GM12878 (cell line): ENCODE measurements at regions not wholly inside any gene's neighbourhood (a gene's known extent, or its start where the extent isn't known, plus 50 kb on each side); places are given as distances from the start of the nearest gene placed in this dataset.

Source experiments
- ATAC-seq: fragments of 200-7000 bp; cut with Tn5 transposase; 3 replicates; pipeline ENCODE4 v1.9.1; 2020; ENCODE audit warnings: mild to moderate bottlenecking, moderate library complexity
- BruUV-seq: library from RNA; stranded (reverse); fragments of 400-500 nt; replicated peaks from 2 replicates; lab custom pipeline; 2021; lab: Mats Ljungman, UMichigan
- CTCF ChIA-PET: fragments of 300-600 bp; sonication (Branson Sonifier 250); formaldehyde crosslinking; extraction: SDS; loops from one replicate; lab custom pipeline; 2021; ENCODE audit warnings: inconsistent platforms; lab: Yijun Ruan, JAX
- POLR2A ChIA-PET: fragments of 350-600 bp; formaldehyde crosslinking; extraction: SDS; loops from one replicate; lab custom pipeline; 2021; ENCODE audit warnings: inconsistent platforms; lab: Charles Lee
- RAD21 ChIA-PET: fragments of 300-600 bp; sonication (Branson Sonifier 250); formaldehyde crosslinking; loops from one replicate; lab custom pipeline; 2023; ENCODE audit warnings: antibody characterized with exemption; ENCODE audit not compliant: unreplicated experiment; lab: Charles Lee
- SMC1A ChIA-PET: fragments of 300-600 bp; sonication (Branson Sonifier 250); formaldehyde crosslinking; loops from one replicate; lab custom pipeline; 2023; ENCODE audit not compliant: unreplicated experiment, uncharacterized antibody; lab: Charles Lee
- DNase-seq: peaks from one replicate; pipeline ENCODE4 v3.0.0-alpha.2; 2011; ENCODE audit warnings: low read depth, low spot score
- FAIRE-seq: peaks from 3 replicates; lab custom pipeline; 2011; peaks lifted over from hg19 to GRCh38; lab: Jason Lieb, UNC
- H2AFZ ChIP-seq: 2 replicates; pipeline ENCODE4 v1.6.0; 2011; ENCODE audit warnings: low read depth, low read length, control low read depth; ENCODE audit not compliant: control insufficient read depth
- H3K27ac ChIP-seq: 2 replicates; pipeline ENCODE4 v1.5.1; 2011; ENCODE audit warnings: control low read depth; ENCODE audit not compliant: control insufficient read depth, insufficient read depth
- H3K27me3 ChIP-seq, 2 experiments: replicated peaks in 1 of 2; 2 replicates each; pipeline versions ENCODE4 v1.6.0 to v1.6.1; 2011; ENCODE audit warnings: low read length in 1 of 2; ENCODE audit not compliant: control insufficient read depth in 2 of 2, insufficient read depth in 2 of 2
- H3K36me3 ChIP-seq, 2 experiments: 2 replicates each; pipeline ENCODE4 v1.5.1; 2011; ENCODE audit warnings: low read length in 1 of 2; ENCODE audit not compliant: control insufficient read depth in 2 of 2, insufficient read depth in 2 of 2
- H3K4me1 ChIP-seq: 2 replicates; pipeline ENCODE4 v1.6.1; 2011; ENCODE audit warnings: mild to moderate bottlenecking, low read length, moderate library complexity, mixed read lengths; ENCODE audit not compliant: control insufficient read depth, insufficient read depth
- H3K4me2 ChIP-seq: 2 replicates; pipeline ENCODE4 v1.6.0; 2011; ENCODE audit warnings: control low read depth; ENCODE audit not compliant: control insufficient read depth, insufficient read depth
- H3K4me3 ChIP-seq: fragments of 200-600 bp; sonication (generic); 2 replicates; pipeline ENCODE4 v1.5.1; 2016
- H3K79me2 ChIP-seq: 2 replicates; pipeline ENCODE4 v1.6.0; 2011; ENCODE audit warnings: low read length; ENCODE audit not compliant: control insufficient read depth, insufficient read depth
- H3K9ac ChIP-seq: 2 replicates; pipeline ENCODE4 v1.8.0; 2011; ENCODE audit warnings: low read length, control low read depth, mixed read lengths; ENCODE audit not compliant: control insufficient read depth, insufficient read depth
- H3K9me3 ChIP-seq: replicated peaks from 3 replicates; pipeline ENCODE4 v1.5.1; 2011; ENCODE audit warnings: mild to moderate bottlenecking, low read length; ENCODE audit not compliant: control insufficient read depth, insufficient read depth
- H4K20me1 ChIP-seq: 2 replicates; pipeline ENCODE4 v1.6.0; 2011; ENCODE audit not compliant: control insufficient read depth, insufficient read depth
- CEBPB ChIP-seq, 2 experiments: fragments of 150-350 bp in 1 of 2; IDR thresholded peaks; 2 replicates each; pipeline ENCODE4 v1.6.1; 2012 to 2014; ENCODE audit warnings: low read depth in 2 of 2, low read length in 2 of 2, borderline replicate concordance in 1 of 2, inconsistent platforms in 1 of 2
- CHD2 ChIP-seq: IDR thresholded peaks from 2 replicates; pipeline ENCODE4 v1.6.1; 2011; ENCODE audit warnings: low read depth, low read length, improper control_type of control experiment, borderline replicate concordance
- E2F8 ChIP-seq: fragments of 450-650 bp; IDR thresholded peaks from 2 replicates; pipeline ENCODE4 v1.6.1; 2018; ENCODE audit warnings: mild to moderate bottlenecking, low read depth, moderate library complexity; ENCODE audit not compliant: partially characterized antibody
- ELK1 ChIP-seq: IDR thresholded peaks from 2 replicates; pipeline ENCODE4 v1.6.1; 2012; ENCODE audit warnings: low read depth, low read length, improper control_type of control experiment
- HDAC2 ChIP-seq: fragments of 200-600 bp; sonication (generic); IDR thresholded peaks from 2 replicates; pipeline ENCODE4 v1.6.1; 2017
- IRF3 ChIP-seq: fragments of 450-650 bp; IDR thresholded peaks from 2 replicates; pipeline ENCODE4 v1.6.1; 2014; ENCODE audit warnings: mild to moderate bottlenecking
- MXI1 ChIP-seq: fragments of 150-350 bp; IDR thresholded peaks from 2 replicates; pipeline ENCODE4 v1.6.1; 2011; ENCODE audit warnings: low read depth, mild to moderate bottlenecking, inconsistent platforms, low read length, improper control_type of control experiment
- RUNX3 ChIP-seq: IDR thresholded peaks from 2 replicates; pipeline ENCODE4 v1.6.1; 2012; ENCODE audit warnings: low read length, inconsistent platforms
- SUZ12 ChIP-seq: fragments of 200-600 bp; sonication (generic); IDR thresholded peaks from one replicate; pipeline ENCODE4 v1.6.1; 2018; ENCODE audit warnings: antibody characterized with exemption, mild to moderate bottlenecking; ENCODE audit not compliant: unreplicated experiment
- TBL1XR1 ChIP-seq: IDR thresholded peaks from 2 replicates; pipeline ENCODE4 v1.6.1; 2012; ENCODE audit warnings: low read depth, low read length, improper control_type of control experiment
- YBX1 ChIP-seq: fragments of 450-650 bp; IDR thresholded peaks from 2 replicates; pipeline ENCODE4 v1.6.1; 2016; ENCODE audit warnings: antibody characterized with exemption
- ZBED1 ChIP-seq: IDR thresholded peaks from 2 replicates; pipeline ENCODE4 v1.6.1; 2016; ENCODE audit warnings: borderline replicate concordance
- ZNF207 ChIP-seq: fragments of 450-650 bp; IDR thresholded peaks from 2 replicates; pipeline ENCODE4 v1.6.1; 2014; ENCODE audit warnings: antibody characterized with exemption, mild to moderate bottlenecking, borderline replicate concordance
- WGBS: methylation state at CpG from one replicate; pipeline ENCODE4 v1.1.6; 2016; ENCODE audit warnings: low lambda C conversion rate; ENCODE audit not compliant: insufficient replicate concordance, insufficient coverage; ENCODE audit errors: missing lambda C conversion rate; 5-methylcytosine and 5-hydroxymethylcytosine counted together
- in situ Hi-C: fragments of 300-500 bp; cut with MboI; formaldehyde crosslinking; loops from 9 replicates; pipeline ENCODE4 v1.14.3; 2018; ENCODE audit warnings: mixed read lengths
- intact Hi-C: fragments of 100-400 bp; cut with micrococcal nuclease; formaldehyde crosslinking; loops from one replicate; pipeline ENCODE4 v1.14.2; 2022; ENCODE audit not compliant: unreplicated experiment

GRCh38 chr3:193827040-193827669 is 234.1 kb downstream of the OPA1 start (continued):
- TF ChIP-seq ZNF207 (no peak), ELK1 (no peak), TBL1XR1 (no peak), ZBED1 (no peak), MXI1 (no peak), IRF3 (no peak), CEBPB (IDR thresholded peaks at IDR 0.05; ENCODE audit: borderline replicate concordance in 1 of 2, low read depth in 2 of 2, low read length in 2 of 2) (no peak), SUZ12 (no peak)

- H4K20me1 ChIP-seq = no peaks in the 10 kb centered on the region
- no peak overlapping the region for H3K4me3 ChIP-seq
- ATAC-seq = no peak
- ChIA-PET POLR2A (no interaction called here), RAD21 (no interaction called here), CTCF (interaction anchor here (1.4 kb wide), 1 partner anchor 162 kb away, joined by 3 read pairs; no protein-coding TSS in a partner anchor), SMC1A (no interaction called here)
- no peak for FAIRE-seq
- intact Hi-C loops = no loop called here
- WGBS = 23% methylated on average over 2 of the region's 2 CpGs
- H2AFZ ChIP-seq = no peak overlapping the region
- DNase-seq = no peak
- H3K4me1 ChIP-seq = peaks cover 14% of the 10 kb centered on the region
- H3K27ac ChIP-seq = no peak overlapping the region
- no TSS peak for BruUV-seq
- H3K9ac ChIP-seq = no peak overlapping the region
- no peaks in the 10 kb centered on the region for H3K79me2 ChIP-seq
- H3K27me3 ChIP-seq = no peaks in the 10 kb centered on the region
- no peak for TF ChIP-seq RUNX3
- no peak for TF ChIP-seq HDAC2
- TF ChIP-seq E2F8 = no peak
- TF ChIP-seq YBX1 = no peak
- no peak for TF ChIP-seq ZBED1
- TF ChIP-seq CHD2 = no peak
- H3K36me3 ChIP-seq = no peaks in the 10 kb centered on the region
- no peak overlapping the region for H3K4me2 ChIP-seq
- in situ Hi-C loops = no loop called here
- H3K9me3 ChIP-seq = no peaks in the 10 kb centered on the region
These were observed 234.9 kb downstream of the OPA1 start for GRCh38 chr3:193827871-193828270.
